ENCODE measurements at regions not wholly inside any gene's neighbourhood (a gene's known extent, or its start where the extent isn't known, plus 50 kb on each side); places are given as distances from the start of the nearest gene placed in this dataset.

DNA sequence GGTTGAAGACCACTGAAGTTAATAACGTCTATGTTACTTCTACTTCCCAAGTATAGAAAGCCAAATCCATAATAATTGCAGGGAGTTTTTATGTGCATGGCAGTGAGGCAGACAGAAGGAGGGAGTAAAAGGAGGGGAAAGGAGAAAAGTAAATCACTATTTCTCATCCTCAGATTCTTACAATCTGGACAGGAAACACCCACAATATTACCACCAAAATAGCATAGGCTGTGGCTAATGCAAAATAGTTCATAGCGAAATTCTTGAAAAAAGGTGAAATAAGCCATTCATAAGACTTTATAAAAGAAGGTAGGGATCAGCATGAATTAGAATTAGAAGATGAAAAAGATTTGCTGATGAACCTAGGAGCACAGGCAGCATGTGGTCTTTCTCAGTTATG is 128.1 kb downstream of the KCNJ2 start:
- no peak overlapping the region for H3K27ac ChIP-seq (ENCODE audit: low read length)
- no peaks in the 10 kb centered on the region for H3K9me3 ChIP-seq (ENCODE audit: control insufficient read depth, insufficient read depth, low read length)
- DNase-seq (ENCODE audit: low read depth, low spot score), result no peak
- H3K4me1 ChIP-seq (ENCODE audit: control insufficient read depth, insufficient read depth, low read length), result no peaks in the 10 kb centered on the region
- no peaks in the 10 kb centered on the region for H3K27me3 ChIP-seq (ENCODE audit: control insufficient read depth, insufficient read depth, low read length)
- WGBS (ENCODE audit: insufficient coverage, insufficient read length), result no CpG with 5 or more reads among the region's 2 CpGs
- no peak overlapping the region for H3K4me3 ChIP-seq (ENCODE audit: low read length)
- no peaks in the 10 kb centered on the region for H3K36me3 ChIP-seq (ENCODE audit: control insufficient read depth, insufficient read depth, low read length)

DNA sequence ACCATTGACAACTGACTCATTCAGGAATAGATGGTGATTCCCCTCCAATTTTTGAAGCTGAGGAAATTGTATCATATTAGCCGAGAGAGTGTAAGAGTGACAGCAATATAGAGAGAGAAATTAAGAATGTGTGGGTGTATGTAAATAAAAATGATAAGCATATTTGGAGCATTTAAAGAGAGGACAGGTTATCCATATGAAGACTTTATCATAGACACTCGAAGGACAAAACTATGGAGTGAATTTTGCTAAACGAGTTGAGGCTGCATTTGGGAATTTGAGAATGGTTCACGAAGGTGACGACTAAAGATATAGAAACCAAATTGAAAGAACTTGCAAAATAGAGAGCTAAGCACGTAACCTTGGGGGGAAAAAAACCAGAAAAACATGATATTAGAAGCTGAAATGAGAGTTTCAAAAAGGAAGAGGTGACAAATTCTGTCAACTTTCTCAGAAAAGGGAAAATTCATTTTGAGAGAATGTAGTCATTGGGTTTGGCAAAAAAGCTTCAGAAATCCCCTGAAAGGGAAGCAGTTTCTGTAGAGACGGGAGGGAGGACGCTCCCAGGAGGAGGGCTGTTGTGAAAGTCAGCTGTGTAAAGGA is 129.7 kb downstream of the KCNJ2 start:
- no peaks in the 10 kb centered on the region for H3K36me3 ChIP-seq (ENCODE audit: control insufficient read depth, insufficient read depth, low read length)
- H3K4me3 ChIP-seq (ENCODE audit: low read length), result no peak overlapping the region
- no peaks in the 10 kb centered on the region for H3K4me1 ChIP-seq (ENCODE audit: control insufficient read depth, insufficient read depth, low read length)
- 100% methylated on average over 1 of the region's 8 CpGs for WGBS (ENCODE audit: insufficient coverage, insufficient read length)
- no peak overlapping the region for H3K27ac ChIP-seq (ENCODE audit: low read length)
- DNase-seq (ENCODE audit: low read depth, low spot score), result no peak
- H3K27me3 ChIP-seq (ENCODE audit: control insufficient read depth, insufficient read depth, low read length), result no peaks in the 10 kb centered on the region
- H3K9me3 ChIP-seq (ENCODE audit: control insufficient read depth, insufficient read depth, low read length), result no peaks in the 10 kb centered on the region

DNA sequence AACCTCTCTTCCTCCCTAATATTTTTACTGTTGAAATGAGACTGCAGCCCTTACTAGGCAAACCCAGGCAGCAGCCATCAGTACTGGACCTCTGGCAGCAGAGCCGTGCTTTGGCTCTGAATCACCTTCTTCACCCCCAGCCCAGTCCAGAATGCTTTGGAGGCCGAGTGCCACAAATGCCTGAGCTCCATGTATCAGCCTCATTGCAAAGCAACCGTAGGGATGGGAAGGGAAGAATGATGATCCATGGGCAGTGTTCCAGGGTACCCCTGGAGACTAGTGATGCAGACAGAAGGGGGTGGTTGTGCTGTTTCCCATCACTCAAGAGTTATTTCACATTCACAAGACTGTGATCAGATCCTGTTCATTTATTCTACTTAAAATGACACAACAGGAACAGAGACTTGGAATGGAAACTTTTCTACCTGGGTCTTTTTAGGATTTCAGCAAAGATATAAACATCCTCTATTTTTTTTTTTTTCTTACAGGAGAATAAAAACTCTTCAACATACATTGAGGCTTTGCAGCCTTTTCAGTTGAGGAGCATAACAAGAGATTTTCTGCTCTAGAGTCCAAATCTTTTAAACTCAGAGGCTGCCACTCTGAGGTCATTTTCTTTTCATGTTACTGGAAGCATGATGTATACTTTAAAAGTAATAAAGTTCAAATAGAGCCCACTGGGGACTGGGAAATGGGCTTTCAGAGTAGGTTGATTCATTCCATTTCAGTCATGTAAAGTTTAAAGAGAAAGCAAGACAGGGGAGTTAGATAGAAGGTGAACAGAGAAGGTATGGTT is 138.3 kb downstream of the KCNJ2 start:
- no peak for DNase-seq (ENCODE audit: low read depth, low spot score)
- no CpG with 5 or more reads among the region's 3 CpGs for WGBS (ENCODE audit: insufficient coverage, insufficient read length)
- no peaks in the 10 kb centered on the region for H3K36me3 ChIP-seq (ENCODE audit: control insufficient read depth, insufficient read depth, low read length)
- no peaks in the 10 kb centered on the region for H3K9me3 ChIP-seq (ENCODE audit: control insufficient read depth, insufficient read depth, low read length)
- H3K27ac ChIP-seq (ENCODE audit: low read length), result no peak overlapping the region
- H3K4me3 ChIP-seq (ENCODE audit: low read length), result no peak overlapping the region
- H3K4me1 ChIP-seq (ENCODE audit: control insufficient read depth, insufficient read depth, low read length), result no peaks in the 10 kb centered on the region
- no peaks in the 10 kb centered on the region for H3K27me3 ChIP-seq (ENCODE audit: control insufficient read depth, insufficient read depth, low read length)

DNA sequence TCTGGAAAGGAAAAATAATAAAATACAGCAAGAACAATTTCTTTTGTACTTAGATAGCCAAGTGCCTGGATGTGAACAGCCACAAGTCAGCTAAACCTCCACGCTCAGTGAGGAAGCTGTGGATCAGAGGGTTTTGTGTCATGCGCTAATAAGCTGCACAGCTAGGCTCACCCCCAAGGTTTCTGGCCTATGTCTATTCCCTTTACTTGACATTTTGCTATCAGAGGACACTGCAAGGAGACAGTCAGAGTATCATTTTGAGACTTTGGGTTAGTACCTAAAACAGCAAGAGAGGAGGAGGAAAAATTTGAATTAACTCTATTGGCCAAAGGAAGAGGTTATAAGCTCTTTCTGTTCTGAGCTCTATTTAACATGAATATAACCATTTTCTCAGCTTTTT is 139.3 kb downstream of the KCNJ2 start:
- H3K27ac ChIP-seq (ENCODE audit: low read length), result no peak overlapping the region
- no peaks in the 10 kb centered on the region for H3K4me1 ChIP-seq (ENCODE audit: control insufficient read depth, insufficient read depth, low read length)
- WGBS (ENCODE audit: insufficient coverage, insufficient read length), result no CpG with 5 or more reads among the region's 2 CpGs
- H3K36me3 ChIP-seq (ENCODE audit: control insufficient read depth, insufficient read depth, low read length), result no peaks in the 10 kb centered on the region
- H3K27me3 ChIP-seq (ENCODE audit: control insufficient read depth, insufficient read depth, low read length), result no peaks in the 10 kb centered on the region
- no peak for DNase-seq (ENCODE audit: low read depth, low spot score)
- H3K9me3 ChIP-seq (ENCODE audit: control insufficient read depth, insufficient read depth, low read length), result no peaks in the 10 kb centered on the region
- H3K4me3 ChIP-seq (ENCODE audit: low read length), result no peak overlapping the region

DNA sequence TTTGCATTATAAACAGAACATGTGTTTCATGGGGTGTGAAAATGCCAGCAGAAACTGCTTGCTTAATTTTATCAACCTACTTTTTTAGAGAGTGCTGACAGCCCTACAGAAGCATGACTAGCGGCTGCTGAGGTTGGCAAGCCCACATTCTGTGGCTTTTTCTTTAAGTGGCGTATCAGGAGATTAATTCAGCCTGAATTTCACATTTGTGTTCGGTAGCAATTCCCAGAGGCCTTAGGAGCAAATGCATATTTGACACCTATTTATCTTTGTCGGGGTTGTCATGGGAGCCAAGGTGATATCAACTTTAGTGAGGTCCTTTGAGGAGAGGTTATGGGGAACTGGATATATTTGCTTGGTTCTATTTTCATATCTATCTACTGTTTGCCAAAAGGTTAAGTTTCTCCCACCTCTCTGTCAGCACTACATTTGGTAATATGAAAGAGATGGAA is 140.9 kb downstream of the KCNJ2 start:
- Histone ChIP-seq H3K27ac (ENCODE audit: low read length) (no peak overlapping the region), H3K36me3 (ENCODE audit: control insufficient read depth, insufficient read depth, low read length) (no peaks in the 10 kb centered on the region), H3K27me3 (ENCODE audit: control insufficient read depth, insufficient read depth, low read length) (no peaks in the 10 kb centered on the region), H3K9me3 (ENCODE audit: control insufficient read depth, insufficient read depth, low read length) (no peaks in the 10 kb centered on the region), H3K4me3 (ENCODE audit: low read length) (no peak overlapping the region), H3K4me1 (ENCODE audit: control insufficient read depth, insufficient read depth, low read length) (no peaks in the 10 kb centered on the region)
- DNase-seq (ENCODE audit: low read depth, low spot score), result no peak
- WGBS (ENCODE audit: insufficient coverage, insufficient read length), result no CpG with 5 or more reads among the region's 4 CpGs

DNA sequence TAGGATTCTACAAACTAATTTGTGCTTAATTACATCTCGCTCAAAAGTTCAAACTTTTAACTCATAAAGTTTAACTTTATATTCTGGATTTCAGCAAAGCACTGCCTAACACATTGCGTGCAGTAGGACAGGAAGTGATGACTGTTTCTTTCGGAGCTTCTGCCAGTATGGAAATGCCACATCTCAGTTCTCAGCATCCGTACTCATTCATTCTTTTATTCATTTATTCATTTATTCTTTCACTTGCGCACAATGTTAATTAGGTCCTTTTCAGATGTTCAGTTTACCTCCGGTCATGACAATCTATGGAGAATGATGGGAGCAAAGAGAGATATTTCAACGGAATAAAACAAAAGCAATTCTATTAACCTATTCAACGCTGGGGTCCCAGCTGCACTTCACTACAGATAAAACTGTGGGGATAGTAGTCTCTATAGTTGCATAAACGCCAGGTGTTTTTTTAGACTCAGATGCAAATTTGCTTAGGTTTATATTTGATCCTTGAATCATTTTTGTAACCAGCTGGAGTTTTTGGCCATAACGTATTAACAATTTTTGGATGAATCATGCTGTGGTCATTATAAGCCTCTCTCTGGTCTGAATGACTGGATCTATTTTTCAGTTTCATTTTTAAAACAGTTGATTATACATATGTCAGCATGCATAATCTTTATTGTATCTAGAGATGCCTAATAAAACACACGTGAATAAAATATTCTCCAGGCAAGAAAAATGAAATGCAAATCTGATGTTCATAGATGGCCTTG is 143.9 kb downstream of the KCNJ2 start:
- no peaks in the 10 kb centered on the region for H3K36me3 ChIP-seq (ENCODE audit: control insufficient read depth, insufficient read depth, low read length)
- H3K27me3 ChIP-seq (ENCODE audit: control insufficient read depth, insufficient read depth, low read length), result no peaks in the 10 kb centered on the region
- DNase-seq (ENCODE audit: low read depth, low spot score), result no peak
- H3K9me3 ChIP-seq (ENCODE audit: control insufficient read depth, insufficient read depth, low read length), result no peaks in the 10 kb centered on the region
- H3K4me3 ChIP-seq (ENCODE audit: low read length), result no peak overlapping the region
- H3K27ac ChIP-seq (ENCODE audit: low read length), result no peak overlapping the region
- no CpG with 5 or more reads among the region's 11 CpGs for WGBS (ENCODE audit: insufficient coverage, insufficient read length)
- H3K4me1 ChIP-seq (ENCODE audit: control insufficient read depth, insufficient read depth, low read length), result no peaks in the 10 kb centered on the region

DNA sequence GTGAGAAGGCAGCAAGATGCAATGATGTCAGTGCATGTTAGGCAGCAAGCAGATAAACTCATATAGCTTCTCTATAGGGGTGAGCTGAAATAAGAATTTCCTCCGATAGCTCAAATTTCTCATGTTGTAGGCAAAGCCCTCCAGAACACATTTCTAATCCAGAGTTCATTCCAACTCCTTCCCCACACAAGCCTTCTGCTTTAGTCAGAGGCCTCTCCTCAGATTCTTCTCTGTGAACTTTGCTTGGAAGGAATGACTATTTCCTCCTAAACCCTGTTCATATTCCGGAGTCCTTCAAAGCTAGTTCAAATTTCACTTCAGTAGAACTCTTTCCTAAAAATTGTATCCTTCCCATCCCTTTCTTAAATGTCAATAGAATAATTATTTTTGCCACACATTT is 144.8 kb downstream of the KCNJ2 start:
- Histone ChIP-seq H3K4me3 (ENCODE audit: low read length) (no peak overlapping the region), H3K36me3 (ENCODE audit: control insufficient read depth, insufficient read depth, low read length) (no peaks in the 10 kb centered on the region), H3K27ac (ENCODE audit: low read length) (no peak overlapping the region), H3K4me1 (ENCODE audit: control insufficient read depth, insufficient read depth, low read length) (no peaks in the 10 kb centered on the region), H3K27me3 (ENCODE audit: control insufficient read depth, insufficient read depth, low read length) (no peaks in the 10 kb centered on the region), H3K9me3 (ENCODE audit: control insufficient read depth, insufficient read depth, low read length) (no peaks in the 10 kb centered on the region)
- DNase-seq (ENCODE audit: low read depth, low spot score), result no peak
- WGBS (ENCODE audit: insufficient coverage, insufficient read length), result no CpG with 5 or more reads among the region's 2 CpGs

DNA sequence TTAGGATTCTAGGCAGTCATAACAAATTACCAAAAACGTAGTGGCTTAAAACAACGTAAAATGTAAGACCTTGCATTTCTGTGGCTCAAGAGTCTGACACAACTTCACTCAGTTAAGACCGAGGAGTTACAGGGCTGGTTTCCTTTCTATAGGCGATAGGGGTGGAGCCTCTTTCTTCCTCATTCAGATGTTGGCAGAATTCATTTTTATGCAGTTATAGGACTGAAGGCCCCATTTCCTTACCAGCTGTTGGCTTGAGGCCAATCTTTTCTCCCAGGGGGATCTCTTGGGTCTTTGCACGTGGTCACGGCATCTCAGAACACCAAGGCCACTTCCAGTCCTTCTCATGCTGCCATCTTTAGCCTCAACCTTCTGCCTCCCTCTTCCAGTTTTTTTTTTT is 145.2 kb downstream of the KCNJ2 start:
- no CpG with 5 or more reads among the region's 6 CpGs for WGBS (ENCODE audit: insufficient coverage, insufficient read length)
- Histone ChIP-seq H3K27ac (ENCODE audit: low read length) (no peak overlapping the region), H3K4me3 (ENCODE audit: low read length) (no peak overlapping the region), H3K9me3 (ENCODE audit: control insufficient read depth, insufficient read depth, low read length) (no peaks in the 10 kb centered on the region), H3K27me3 (ENCODE audit: control insufficient read depth, insufficient read depth, low read length) (no peaks in the 10 kb centered on the region), H3K36me3 (ENCODE audit: control insufficient read depth, insufficient read depth, low read length) (no peaks in the 10 kb centered on the region), H3K4me1 (ENCODE audit: control insufficient read depth, insufficient read depth, low read length) (no peaks in the 10 kb centered on the region)
- DNase-seq (ENCODE audit: low read depth, low spot score), result no peak

DNA sequence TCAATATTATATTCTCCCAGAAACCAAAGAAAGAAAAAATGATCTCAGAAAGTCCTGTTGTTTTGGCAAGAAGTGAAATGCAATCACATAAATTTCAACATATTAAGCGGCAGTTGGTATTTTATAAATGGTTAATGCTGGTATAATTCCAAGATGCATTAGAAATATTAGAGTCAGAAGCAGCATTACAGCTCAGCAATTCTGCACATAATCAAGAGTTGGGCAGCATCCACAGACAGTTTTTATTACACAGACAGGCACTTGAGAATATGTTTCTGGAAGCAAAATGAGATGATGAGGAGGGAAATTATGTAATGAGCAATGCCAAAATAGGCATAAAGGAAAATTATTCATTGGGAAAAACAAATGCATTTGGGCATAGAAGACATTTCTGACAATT is 148.1 kb downstream of the KCNJ2 start:
- H3K27ac ChIP-seq (ENCODE audit: low read length), result no peak overlapping the region
- WGBS (ENCODE audit: insufficient coverage, insufficient read length), result no CpG with 5 or more reads among the region's 1 CpG
- no peaks in the 10 kb centered on the region for H3K9me3 ChIP-seq (ENCODE audit: control insufficient read depth, insufficient read depth, low read length)
- H3K4me3 ChIP-seq (ENCODE audit: low read length), result no peak overlapping the region
- no peaks in the 10 kb centered on the region for H3K27me3 ChIP-seq (ENCODE audit: control insufficient read depth, insufficient read depth, low read length)
- no peaks in the 10 kb centered on the region for H3K4me1 ChIP-seq (ENCODE audit: control insufficient read depth, insufficient read depth, low read length)
- no peak for DNase-seq (ENCODE audit: low read depth, low spot score)
- H3K36me3 ChIP-seq (ENCODE audit: control insufficient read depth, insufficient read depth, low read length), result no peaks in the 10 kb centered on the region

DNA sequence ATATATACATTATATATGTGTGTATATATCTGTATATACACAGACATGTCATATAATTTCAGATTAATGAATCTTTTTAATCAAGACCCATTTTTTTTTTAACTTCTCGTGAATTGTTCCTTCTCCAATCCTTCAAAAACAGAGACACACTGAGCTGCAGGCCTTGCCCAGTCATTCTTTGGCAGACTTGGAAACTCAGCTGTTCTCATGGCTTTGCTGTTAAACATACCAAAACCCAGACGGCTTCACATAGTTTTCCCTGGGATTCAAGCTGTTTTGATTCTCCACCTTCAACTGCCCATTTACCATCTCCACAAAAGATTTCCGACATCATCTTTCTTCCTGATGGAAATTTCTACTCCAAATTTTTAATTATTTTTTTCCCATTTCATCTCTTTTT is 148.7 kb downstream of the KCNJ2 start:
- Histone ChIP-seq H3K4me1 (ENCODE audit: control insufficient read depth, insufficient read depth, low read length) (no peaks in the 10 kb centered on the region), H3K4me3 (ENCODE audit: low read length) (no peak overlapping the region), H3K27me3 (ENCODE audit: control insufficient read depth, insufficient read depth, low read length) (no peaks in the 10 kb centered on the region), H3K9me3 (ENCODE audit: control insufficient read depth, insufficient read depth, low read length) (no peaks in the 10 kb centered on the region), H3K36me3 (ENCODE audit: control insufficient read depth, insufficient read depth, low read length) (no peaks in the 10 kb centered on the region), H3K27ac (ENCODE audit: low read length) (no peak overlapping the region)
- WGBS (ENCODE audit: insufficient coverage, insufficient read length), result 100% methylated on average over 1 of the region's 3 CpGs
- no peak for DNase-seq (ENCODE audit: low read depth, low spot score)

All from iPS DF 6.9 (cell line).